Right atrium auricular region (tissue), 2 donors: ENCODE measurements at regions not wholly inside any gene's neighbourhood (a gene's known extent, or its start where the extent isn't known, plus 50 kb on each side); places are given as distances from the start of the nearest gene placed in this dataset.

Experiments
- DNase-seq: peaks from one replicate; pipeline ENCODE4 v3.0.0-alpha.2; 2019; ENCODE audit warnings: low spot score
- H3K27ac ChIP-seq, 2 donors: fragments of 200-600 bp; sonication (generic); 1 replicate in 1 of 2; 2 replicates in 1 of 2; pipeline ENCODE4 v1.5.1; 2016 to 2019
- H3K27me3 ChIP-seq, 2 donors: fragments of 200-600 bp; sonication (generic); one replicate each; pipeline versions ENCODE4 v1.5.1 to v1.6.0; 2017 to 2019
- H3K36me3 ChIP-seq: fragments of 200-600 bp; sonication (generic); one replicate; pipeline ENCODE4 v1.5.1; 2016
- H3K4me1 ChIP-seq, 2 donors: fragments of 200-600 bp; sonication (generic); one replicate each; pipeline versions ENCODE4 v1.5.1 to v1.6.0; 2017 to 2019
- H3K4me3 ChIP-seq, 2 donors: fragments of 200-600 bp; sonication (generic); 1 replicate in 1 of 2; 2 replicates in 1 of 2; pipeline ENCODE4 v1.5.1; 2017 to 2019; ENCODE audit warnings: mild to moderate bottlenecking in 1 of 2, moderate library complexity in 1 of 2
- H3K9me3 ChIP-seq, 2 donors: fragments of 200-600 bp; sonication (generic); one replicate each; pipeline ENCODE4 v1.5.1; 2019
- TF ChIP-seq, protein P1 (sequence below), 2 donors: fragments of 200-600 bp; sonication (generic); IDR thresholded peaks; one replicate each; pipeline ENCODE4 v1.5.1; 2019; ENCODE audit warnings: antibody characterized with exemption in 2 of 2

DNA sequence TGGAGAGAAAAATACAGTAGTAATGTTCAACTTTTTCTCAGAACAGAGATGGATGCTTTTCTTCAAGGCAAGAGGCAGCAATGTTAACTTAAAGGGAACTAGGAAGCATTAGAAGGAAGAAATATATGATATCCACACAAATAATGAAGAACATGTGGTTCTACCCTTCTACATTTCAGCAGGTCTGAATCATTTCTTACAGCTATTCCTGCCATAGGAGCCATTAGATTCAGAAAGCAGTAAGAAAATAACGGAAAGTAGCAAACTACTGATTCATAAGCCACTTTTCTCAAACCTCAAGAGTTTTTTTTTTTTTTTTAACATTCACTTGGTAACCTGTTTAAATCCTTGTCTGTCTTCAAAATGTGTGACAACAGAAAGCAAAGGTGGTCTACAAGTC is 1251.6 kb upstream of the AGA start:
- Histone ChIP-seq H3K4me3 (no peak overlapping the region), H3K36me3 (no peaks in the 10 kb centered on the region), H3K27me3 (no peaks in the 10 kb centered on the region), H3K4me1 (no peaks in the 10 kb centered on the region), H3K27ac (no peak overlapping the region), H3K9me3 (no peaks in the 10 kb centered on the region)
- TF ChIP-seq, protein P1, sequence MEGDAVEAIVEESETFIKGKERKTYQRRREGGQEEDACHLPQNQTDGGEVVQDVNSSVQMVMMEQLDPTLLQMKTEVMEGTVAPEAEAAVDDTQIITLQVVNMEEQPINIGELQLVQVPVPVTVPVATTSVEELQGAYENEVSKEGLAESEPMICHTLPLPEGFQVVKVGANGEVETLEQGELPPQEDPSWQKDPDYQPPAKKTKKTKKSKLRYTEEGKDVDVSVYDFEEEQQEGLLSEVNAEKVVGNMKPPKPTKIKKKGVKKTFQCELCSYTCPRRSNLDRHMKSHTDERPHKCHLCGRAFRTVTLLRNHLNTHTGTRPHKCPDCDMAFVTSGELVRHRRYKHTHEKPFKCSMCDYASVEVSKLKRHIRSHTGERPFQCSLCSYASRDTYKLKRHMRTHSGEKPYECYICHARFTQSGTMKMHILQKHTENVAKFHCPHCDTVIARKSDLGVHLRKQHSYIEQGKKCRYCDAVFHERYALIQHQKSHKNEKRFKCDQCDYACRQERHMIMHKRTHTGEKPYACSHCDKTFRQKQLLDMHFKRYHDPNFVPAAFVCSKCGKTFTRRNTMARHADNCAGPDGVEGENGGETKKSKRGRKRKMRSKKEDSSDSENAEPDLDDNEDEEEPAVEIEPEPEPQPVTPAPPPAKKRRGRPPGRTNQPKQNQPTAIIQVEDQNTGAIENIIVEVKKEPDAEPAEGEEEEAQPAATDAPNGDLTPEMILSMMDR (IDR thresholded peaks at IDR 0.05) = no peak
- no peak for DNase-seq

DNA sequence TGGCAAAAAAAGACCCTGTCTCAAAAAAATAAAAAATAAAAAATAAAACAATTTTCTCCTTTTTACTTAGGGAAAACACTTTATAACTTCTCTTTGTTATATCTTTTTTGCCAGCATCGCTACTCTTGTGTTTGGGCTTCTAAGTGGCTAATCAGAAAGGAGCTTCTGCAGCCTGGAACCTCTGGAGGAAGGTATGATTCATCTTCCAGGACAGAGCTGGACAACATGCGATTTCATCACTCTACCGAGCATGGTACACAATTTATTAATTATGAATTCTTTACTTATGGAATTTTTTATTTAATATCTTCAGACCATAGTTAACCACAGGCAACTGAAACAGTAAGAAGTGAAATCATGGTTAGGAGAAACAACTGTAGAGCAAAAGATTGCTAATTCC is 1254.3 kb upstream of the AGA start:
- no peaks in the 10 kb centered on the region for H3K27me3 ChIP-seq
- TF ChIP-seq, protein P1 (IDR thresholded peaks at IDR 0.05) = no peak

DNA sequence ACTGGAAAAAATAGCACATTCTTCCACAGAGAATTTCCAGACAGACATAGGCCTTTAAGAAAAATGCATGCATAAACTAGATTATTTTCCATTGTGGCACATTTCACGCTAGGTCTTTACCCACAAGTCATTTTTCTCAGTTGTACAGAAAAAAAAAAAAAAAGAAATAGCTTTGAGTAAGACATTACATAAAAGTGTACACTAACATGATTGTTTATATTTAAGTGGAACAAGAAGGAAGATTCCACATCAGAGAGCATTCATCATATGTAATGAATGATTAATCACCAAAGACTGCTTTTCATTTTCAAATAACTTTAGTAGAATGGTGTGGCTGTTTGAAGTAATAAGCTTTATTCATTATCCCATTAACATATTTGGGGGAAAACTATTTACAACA is 1270.2 kb upstream of the AGA start:
- H3K9me3 ChIP-seq = no peaks in the 10 kb centered on the region
- TF ChIP-seq, protein P1 (IDR thresholded peaks at IDR 0.05) = no peak
- H3K27ac ChIP-seq = no peak overlapping the region
- no peak overlapping the region for H3K4me3 ChIP-seq
- no peaks in the 10 kb centered on the region for H3K27me3 ChIP-seq
- no peaks in the 10 kb centered on the region for H3K4me1 ChIP-seq
- no peaks in the 10 kb centered on the region for H3K36me3 ChIP-seq
- no peak for DNase-seq

More for the DNA sequence above, 1254.3 kb upstream of the AGA start:
- H3K4me1 ChIP-seq = no peaks in the 10 kb centered on the region
- H3K36me3 ChIP-seq = no peaks in the 10 kb centered on the region
- H3K4me3 ChIP-seq = no peak overlapping the region
- DNase-seq = no peak
- no peak overlapping the region for H3K27ac ChIP-seq
- no peaks in the 10 kb centered on the region for H3K9me3 ChIP-seq

DNA sequence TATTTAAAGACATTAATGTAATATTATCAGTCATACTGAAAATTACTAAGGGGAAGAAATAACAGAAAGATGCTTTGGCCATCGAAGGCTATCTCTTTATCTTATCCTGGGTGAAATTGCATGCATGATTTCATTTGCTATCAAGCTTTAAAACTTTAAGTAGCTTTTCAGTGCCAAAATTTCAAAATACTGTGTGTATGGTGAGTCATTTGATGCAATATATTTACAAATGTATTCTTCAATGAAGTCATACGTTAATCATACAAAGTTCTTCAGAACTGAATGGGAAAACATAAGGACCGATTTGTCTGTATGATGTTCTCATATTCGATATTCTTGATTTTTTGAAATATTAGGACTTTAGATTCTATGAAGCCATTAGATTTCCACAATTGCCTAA is 1295.8 kb upstream of the AGA start:
- no peak for DNase-seq
- H3K27me3 ChIP-seq = no peaks in the 10 kb centered on the region
- TF ChIP-seq, protein P1 (IDR thresholded peaks at IDR 0.05) = no peak

DNA sequence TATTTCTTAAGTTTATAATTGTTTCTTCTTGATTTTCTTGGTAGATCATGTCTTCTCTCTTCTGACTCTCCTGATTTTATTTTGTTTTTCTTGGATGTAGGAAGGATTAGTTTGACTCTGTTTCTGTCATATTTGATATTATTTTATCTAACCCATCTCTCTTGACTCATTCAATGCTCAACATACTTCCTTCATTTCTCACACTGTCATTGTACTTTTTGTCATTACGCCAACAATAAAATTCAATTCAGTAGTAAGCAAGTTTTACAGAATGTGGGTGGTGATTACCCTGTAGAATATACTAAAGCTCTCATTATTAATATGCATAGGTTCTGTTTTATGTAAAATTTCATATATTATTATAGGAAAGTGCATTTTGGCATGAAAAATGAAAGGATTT is 1303.0 kb upstream of the AGA start:
- no peak overlapping the region for H3K4me3 ChIP-seq
- H3K36me3 ChIP-seq = no peaks in the 10 kb centered on the region
- no peaks in the 10 kb centered on the region for H3K4me1 ChIP-seq
- TF ChIP-seq, protein P1 (IDR thresholded peaks at IDR 0.05) = no peak
- DNase-seq = no peak
- H3K27ac ChIP-seq = no peak overlapping the region
- no peaks in the 10 kb centered on the region for H3K9me3 ChIP-seq
- no peaks in the 10 kb centered on the region for H3K27me3 ChIP-seq

More for the DNA sequence above, 1295.8 kb upstream of the AGA start:
- no peaks in the 10 kb centered on the region for H3K36me3 ChIP-seq
- no peak overlapping the region for H3K27ac ChIP-seq
- no peaks in the 10 kb centered on the region for H3K4me1 ChIP-seq
- no peaks in the 10 kb centered on the region for H3K9me3 ChIP-seq
- H3K4me3 ChIP-seq = no peak overlapping the region

DNA sequence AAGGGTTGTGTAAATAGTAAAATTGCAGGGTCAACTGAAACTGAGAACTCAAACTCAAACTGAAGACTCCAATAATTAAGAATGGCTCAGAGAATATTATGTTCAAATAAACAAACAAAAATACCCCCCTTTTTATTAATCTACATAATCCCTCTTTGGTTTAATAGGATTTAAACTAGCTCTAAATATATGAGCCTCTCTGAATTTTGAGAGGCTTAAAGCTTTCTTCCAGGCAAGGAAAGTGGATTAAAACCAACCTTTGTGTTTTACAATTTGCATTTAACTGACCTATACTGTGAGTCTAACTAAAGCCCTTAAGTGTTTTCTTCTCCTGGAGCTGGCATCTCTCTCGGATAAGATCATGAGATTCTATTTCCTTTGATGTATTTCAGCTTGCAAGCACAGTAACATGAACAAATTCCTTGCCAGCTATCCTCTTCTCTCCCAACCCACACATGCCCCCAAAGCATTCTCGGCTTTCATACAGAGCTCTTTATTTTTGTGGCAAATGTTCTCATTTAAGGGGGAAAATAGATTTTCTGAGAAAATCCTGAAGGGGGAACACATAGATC is 1310.8 kb upstream of the AGA start:
- TF ChIP-seq, protein P1 (IDR thresholded peaks at IDR 0.05) = no peak
- Histone ChIP-seq H3K4me3 (no peak overlapping the region), H3K27me3 (no peaks in the 10 kb centered on the region), H3K9me3 (no peaks in the 10 kb centered on the region), H3K4me1 (no peaks in the 10 kb centered on the region), H3K36me3 (no peaks in the 10 kb centered on the region), H3K27ac (no peak overlapping the region)
- DNase-seq = no peak
